ENCODE measurements at regions not wholly inside any gene's neighbourhood (a gene's known extent, or its start where the extent isn't known, plus 50 kb on each side); places are given as distances from the start of the nearest gene placed in this dataset.

DNA sequence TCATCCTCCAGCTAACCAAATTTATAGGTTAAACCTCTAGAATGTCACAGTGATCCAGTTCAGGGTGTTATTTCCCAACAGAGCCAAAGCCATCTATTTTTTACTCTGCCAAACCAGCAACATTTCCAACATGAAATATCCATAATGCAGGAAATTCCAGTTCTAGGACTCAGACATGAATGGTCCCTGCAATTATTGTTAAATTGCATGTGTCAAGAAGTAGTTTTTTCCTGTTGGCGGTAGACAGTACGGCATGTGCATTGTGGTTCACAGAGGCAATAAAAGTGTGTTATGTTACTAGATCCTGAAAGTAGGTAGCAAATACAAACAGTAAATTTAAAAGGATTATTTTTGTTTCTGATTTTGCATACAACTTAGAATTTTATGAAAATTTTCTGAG lies 215.7 kb upstream of the THBS1 start:
- Histone ChIP-seq H3K27ac (ENCODE audit: low read depth, low read length) (no peak overlapping the region), H3K27me3 (ENCODE audit: low read length) (no peaks in the 10 kb centered on the region), H3K9ac (ENCODE audit: low read length) (no peak overlapping the region), H3K36me3 (ENCODE audit: low read length) (no peaks in the 10 kb centered on the region), H2AFZ (ENCODE audit: low read depth, low read length, severe bottlenecking) (no peak overlapping the region), H3F3A (ENCODE audit: insufficient read depth) (no peaks in the 10 kb centered on the region), H4K20me1 (ENCODE audit: low read depth, low read length) (no peaks in the 10 kb centered on the region), H3K9me2 (replicated peaks; ENCODE audit: insufficient read depth, low read length) (no peaks in the 10 kb centered on the region), H3K4me3 (ENCODE audit: insufficient read depth, low read length, poor library complexity, severe bottlenecking) (no peak overlapping the region), H3K79me2 (ENCODE audit: insufficient read depth, low read length) (no peaks in the 10 kb centered on the region), H3K9me3 (ENCODE audit: insufficient read depth, low read length) (no peaks in the 10 kb centered on the region), H3K4me2 (ENCODE audit: low read depth, low read length, poor library complexity, severe bottlenecking) (no peak overlapping the region)
- TF ChIP-seq EZH2phosphoT487 (conservative IDR thresholded peaks at IDR 0.05; ENCODE audit: low read length): no peak

DNA sequence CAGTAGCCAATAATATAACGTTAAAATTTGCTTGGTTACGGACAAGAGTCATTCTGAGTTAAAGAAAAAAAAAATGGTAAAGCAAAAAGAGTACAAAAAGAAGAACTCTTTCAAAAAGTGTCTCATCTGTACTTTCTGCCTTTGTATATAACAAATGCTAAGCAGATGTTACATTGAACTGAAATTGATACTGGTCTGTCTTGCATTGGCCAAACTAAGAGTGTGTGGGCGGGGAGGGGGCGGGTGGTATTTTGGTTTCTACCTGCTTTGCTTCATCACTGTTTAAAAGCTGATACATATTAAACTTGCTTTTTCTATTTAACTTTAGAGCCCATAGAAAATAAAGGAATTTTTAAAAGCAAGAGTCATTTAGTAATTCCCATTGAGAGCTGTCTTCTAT lies 215.0 kb upstream of the THBS1 start:
- Histone ChIP-seq H3K27me3 (ENCODE audit: low read length) (no peaks in the 10 kb centered on the region), H3K36me3 (ENCODE audit: low read length) (no peaks in the 10 kb centered on the region), H3K9me2 (replicated peaks; ENCODE audit: insufficient read depth, low read length) (no peaks in the 10 kb centered on the region), H3K27ac (ENCODE audit: low read depth, low read length) (no peak overlapping the region), H3K4me3 (ENCODE audit: insufficient read depth, low read length, poor library complexity, severe bottlenecking) (no peak overlapping the region), H4K20me1 (ENCODE audit: low read depth, low read length) (no peaks in the 10 kb centered on the region), H2AFZ (ENCODE audit: low read depth, low read length, severe bottlenecking) (no peak overlapping the region), H3K9ac (ENCODE audit: low read length) (no peak overlapping the region), H3F3A (ENCODE audit: insufficient read depth) (no peaks in the 10 kb centered on the region), H3K79me2 (ENCODE audit: insufficient read depth, low read length) (no peaks in the 10 kb centered on the region), H3K4me2 (ENCODE audit: low read depth, low read length, poor library complexity, severe bottlenecking) (no peak overlapping the region), H3K9me3 (ENCODE audit: insufficient read depth, low read length) (no peaks in the 10 kb centered on the region)
- TF ChIP-seq EZH2phosphoT487 (conservative IDR thresholded peaks at IDR 0.05; ENCODE audit: low read length): no peak
- TF ChIP-seq, protein P1, sequence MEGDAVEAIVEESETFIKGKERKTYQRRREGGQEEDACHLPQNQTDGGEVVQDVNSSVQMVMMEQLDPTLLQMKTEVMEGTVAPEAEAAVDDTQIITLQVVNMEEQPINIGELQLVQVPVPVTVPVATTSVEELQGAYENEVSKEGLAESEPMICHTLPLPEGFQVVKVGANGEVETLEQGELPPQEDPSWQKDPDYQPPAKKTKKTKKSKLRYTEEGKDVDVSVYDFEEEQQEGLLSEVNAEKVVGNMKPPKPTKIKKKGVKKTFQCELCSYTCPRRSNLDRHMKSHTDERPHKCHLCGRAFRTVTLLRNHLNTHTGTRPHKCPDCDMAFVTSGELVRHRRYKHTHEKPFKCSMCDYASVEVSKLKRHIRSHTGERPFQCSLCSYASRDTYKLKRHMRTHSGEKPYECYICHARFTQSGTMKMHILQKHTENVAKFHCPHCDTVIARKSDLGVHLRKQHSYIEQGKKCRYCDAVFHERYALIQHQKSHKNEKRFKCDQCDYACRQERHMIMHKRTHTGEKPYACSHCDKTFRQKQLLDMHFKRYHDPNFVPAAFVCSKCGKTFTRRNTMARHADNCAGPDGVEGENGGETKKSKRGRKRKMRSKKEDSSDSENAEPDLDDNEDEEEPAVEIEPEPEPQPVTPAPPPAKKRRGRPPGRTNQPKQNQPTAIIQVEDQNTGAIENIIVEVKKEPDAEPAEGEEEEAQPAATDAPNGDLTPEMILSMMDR (IDR thresholded peaks at IDR 0.05; ENCODE audit: insufficient read depth, low read length, poor library complexity, severe bottlenecking): no peak

DNA sequence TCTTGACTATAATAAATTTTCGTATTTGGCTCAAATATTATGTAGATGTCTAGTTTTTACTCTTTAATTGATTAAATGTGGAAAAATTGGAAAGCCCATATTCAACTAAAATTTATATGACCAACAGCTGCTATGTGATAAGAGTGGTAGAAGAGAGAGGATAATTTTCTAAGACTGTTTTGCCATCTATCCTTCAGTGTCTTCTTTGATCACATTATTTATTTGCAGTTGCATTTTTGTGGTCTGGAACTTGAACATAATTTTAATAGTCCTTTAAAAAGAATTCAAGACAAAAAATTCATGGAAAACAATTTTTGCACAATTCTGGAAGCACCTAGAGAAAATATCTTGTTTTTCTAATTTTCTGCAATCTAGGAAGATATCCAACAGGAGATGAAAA lies 213.3 kb upstream of the THBS1 start:
- H3K27ac ChIP-seq (ENCODE audit: low read depth, low read length): no peak overlapping the region
- no peaks in the 10 kb centered on the region for H3K27me3 ChIP-seq (ENCODE audit: low read length)
- no peaks in the 10 kb centered on the region for H3F3A ChIP-seq (ENCODE audit: insufficient read depth)
- TF ChIP-seq, protein P1 (IDR thresholded peaks at IDR 0.05; ENCODE audit: insufficient read depth, low read length, poor library complexity, severe bottlenecking): no peak
- TF ChIP-seq EZH2phosphoT487 (conservative IDR thresholded peaks at IDR 0.05; ENCODE audit: low read length): no peak
- H2AFZ ChIP-seq (ENCODE audit: low read depth, low read length, severe bottlenecking): no peak overlapping the region
- no peaks in the 10 kb centered on the region for H4K20me1 ChIP-seq (ENCODE audit: low read depth, low read length)
- H3K9ac ChIP-seq (ENCODE audit: low read length): no peak overlapping the region
- H3K9me3 ChIP-seq (ENCODE audit: insufficient read depth, low read length): no peaks in the 10 kb centered on the region
- H3K36me3 ChIP-seq (ENCODE audit: low read length): no peaks in the 10 kb centered on the region
- no peaks in the 10 kb centered on the region for H3K9me2 ChIP-seq (replicated peaks; ENCODE audit: insufficient read depth, low read length)
- no peak overlapping the region for H3K4me3 ChIP-seq (ENCODE audit: insufficient read depth, low read length, poor library complexity, severe bottlenecking)
- no peaks in the 10 kb centered on the region for H3K79me2 ChIP-seq (ENCODE audit: insufficient read depth, low read length)
- H3K4me2 ChIP-seq (ENCODE audit: low read depth, low read length, poor library complexity, severe bottlenecking): no peak overlapping the region

DNA sequence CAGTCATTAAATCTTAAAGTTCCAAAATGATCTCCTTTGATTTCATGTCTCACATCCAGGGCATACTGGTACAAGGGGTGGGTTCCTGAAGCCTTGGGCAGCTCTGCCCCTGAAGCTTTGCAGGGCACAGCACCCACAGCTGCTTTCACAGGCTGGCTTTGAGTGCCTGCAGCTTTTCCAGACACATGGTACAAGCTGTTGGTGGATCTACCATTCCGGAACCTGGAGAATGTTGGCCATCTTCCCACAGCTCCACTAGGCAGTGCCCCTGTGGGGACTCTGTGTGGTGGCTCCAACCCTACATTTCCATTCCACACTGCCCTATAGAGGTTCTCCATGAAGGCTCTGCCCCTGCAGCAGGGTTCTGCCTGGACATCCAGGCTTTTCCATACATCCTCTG lies 211.1 kb upstream of the THBS1 start:
- Histone ChIP-seq H3K27me3 (ENCODE audit: low read length) (no peaks in the 10 kb centered on the region), H3F3A (ENCODE audit: insufficient read depth) (no peaks in the 10 kb centered on the region), H3K9ac (ENCODE audit: low read length) (no peak overlapping the region), H3K9me3 (ENCODE audit: insufficient read depth, low read length) (no peaks in the 10 kb centered on the region), H3K79me2 (ENCODE audit: insufficient read depth, low read length) (no peaks in the 10 kb centered on the region), H3K36me3 (ENCODE audit: low read length) (no peaks in the 10 kb centered on the region), H3K4me3 (ENCODE audit: insufficient read depth, low read length, poor library complexity, severe bottlenecking) (no peak overlapping the region), H2AFZ (ENCODE audit: low read depth, low read length, severe bottlenecking) (no peak overlapping the region), H3K27ac (ENCODE audit: low read depth, low read length) (no peak overlapping the region), H4K20me1 (ENCODE audit: low read depth, low read length) (no peaks in the 10 kb centered on the region; the same call in 1 of the 2 replicates), H3K4me2 (ENCODE audit: low read depth, low read length, poor library complexity, severe bottlenecking) (no peak overlapping the region), H3K9me2 (replicated peaks; ENCODE audit: insufficient read depth, low read length) (no peaks in the 10 kb centered on the region)
- TF ChIP-seq, protein P1 (IDR thresholded peaks at IDR 0.05; ENCODE audit: insufficient read depth, low read length, poor library complexity, severe bottlenecking): no peak
- no peak for TF ChIP-seq EZH2phosphoT487 (conservative IDR thresholded peaks at IDR 0.05; ENCODE audit: low read length)

Data from SU-DHL-6 (cell line).